Mucosa of rectum (tissue), 2 donors: ENCODE measurements at regions not wholly inside any gene's neighbourhood (a gene's known extent, or its start where the extent isn't known, plus 50 kb on each side); places are given as distances from the start of the nearest gene placed in this dataset.

Source experiments
- H3K27ac ChIP-seq, 2 donors: one replicate each; pipeline ENCODE4 v1.7.0; 2013; ENCODE audit warnings: inconsistent platforms in 2 of 2, low read depth in 2 of 2, low read length in 2 of 2
- H3K27me3 ChIP-seq, 2 donors: one replicate each; pipeline ENCODE4 v1.7.0; 2013; ENCODE audit warnings: low read length in 2 of 2; ENCODE audit not compliant: control insufficient read depth in 2 of 2, insufficient read depth in 2 of 2
- H3K36me3 ChIP-seq, 2 donors: one replicate each; pipeline ENCODE4 v1.7.0; 2013; ENCODE audit warnings: low read length in 2 of 2; ENCODE audit not compliant: control insufficient read depth in 2 of 2, insufficient read depth in 2 of 2
- H3K4me1 ChIP-seq, 2 donors: one replicate each; pipeline ENCODE4 v1.7.0; 2013; ENCODE audit warnings: low read length in 2 of 2, mild to moderate bottlenecking in 1 of 2; ENCODE audit not compliant: control insufficient read depth in 2 of 2, insufficient read depth in 2 of 2
- H3K4me3 ChIP-seq, 2 donors: one replicate each; pipeline ENCODE4 v1.7.0; 2013; ENCODE audit warnings: low read length in 2 of 2
- H3K9ac ChIP-seq, 2 donors: one replicate each; pipeline ENCODE4 v1.7.0; 2013; ENCODE audit warnings: low read length in 2 of 2, low read depth in 1 of 2, mild to moderate bottlenecking in 1 of 2
- H3K9me3 ChIP-seq, 2 donors: one replicate each; pipeline ENCODE4 v1.7.0; 2013; ENCODE audit warnings: low read length in 2 of 2; ENCODE audit not compliant: control insufficient read depth in 2 of 2
- donor health status: healthy.
- donor health status: Normal muscosa, but diverticular disease.

DNA sequence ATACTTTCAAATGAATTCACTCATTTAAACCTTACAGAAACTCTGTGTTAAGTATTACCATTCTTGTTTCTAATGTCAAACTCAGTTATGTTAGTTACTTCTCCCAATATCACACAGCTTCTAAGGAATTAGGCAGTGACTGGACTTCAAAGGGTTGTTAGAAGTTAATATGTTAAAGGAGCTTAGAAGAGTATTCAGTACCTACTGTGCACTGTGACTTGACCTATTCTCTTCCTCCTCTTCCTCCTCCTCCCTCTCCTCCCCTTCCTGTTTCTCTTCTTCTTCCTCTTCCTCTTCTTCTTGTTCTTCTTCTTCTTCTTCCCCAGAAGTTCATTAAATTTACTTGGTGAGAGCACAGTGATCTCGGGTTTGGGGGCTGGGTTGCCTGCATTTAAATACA, 325.6 kb upstream of the SLC35B3 start:
- Histone ChIP-seq H3K9ac (no peak overlapping the region), H3K27me3 (no peaks in the 10 kb centered on the region), H3K4me1 (no peaks in the 10 kb centered on the region), H3K36me3 (no peaks in the 10 kb centered on the region), H3K27ac (no peak overlapping the region), H3K9me3 (no peaks in the 10 kb centered on the region), H3K4me3 (no peak overlapping the region)

DNA sequence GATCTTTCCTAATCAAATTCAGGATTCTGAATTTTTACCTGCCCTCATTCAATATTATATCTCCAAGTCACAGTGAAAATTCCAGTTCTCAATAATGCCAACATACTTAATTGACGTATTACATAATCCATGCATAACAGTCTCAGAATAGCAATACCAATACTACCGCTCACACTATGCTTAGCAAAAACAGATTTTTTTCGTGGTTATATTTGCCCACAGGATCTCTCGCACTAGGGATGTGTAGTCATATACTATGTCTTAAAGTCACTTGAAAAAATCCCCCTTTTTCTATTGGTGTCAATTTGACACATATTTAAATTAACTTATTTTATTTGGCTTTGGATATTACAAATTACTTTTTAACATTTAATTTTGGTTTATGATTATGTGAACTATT, 323.1 kb upstream of the SLC35B3 start:
- H3K27ac ChIP-seq: no peak overlapping the region
- H3K4me3 ChIP-seq: no peak overlapping the region
- no peaks in the 10 kb centered on the region for H3K27me3 ChIP-seq
- no peaks in the 10 kb centered on the region for H3K4me1 ChIP-seq
- no peaks in the 10 kb centered on the region for H3K36me3 ChIP-seq
- no peaks in the 10 kb centered on the region for H3K9me3 ChIP-seq
- no peak overlapping the region for H3K9ac ChIP-seq

- Histone ChIP-seq H3K9me3 (no peaks in the 10 kb centered on the region), H3K27ac (no peak overlapping the region), H3K36me3 (no peaks in the 10 kb centered on the region), H3K9ac (no peak overlapping the region), H3K4me3 (no peak overlapping the region), H3K4me1 (no peaks in the 10 kb centered on the region), H3K27me3 (no peaks in the 10 kb centered on the region)
Observed at GRCh38 chr6:8750627-8751026, 315.3 kb upstream of the SLC35B3 start.

DNA sequence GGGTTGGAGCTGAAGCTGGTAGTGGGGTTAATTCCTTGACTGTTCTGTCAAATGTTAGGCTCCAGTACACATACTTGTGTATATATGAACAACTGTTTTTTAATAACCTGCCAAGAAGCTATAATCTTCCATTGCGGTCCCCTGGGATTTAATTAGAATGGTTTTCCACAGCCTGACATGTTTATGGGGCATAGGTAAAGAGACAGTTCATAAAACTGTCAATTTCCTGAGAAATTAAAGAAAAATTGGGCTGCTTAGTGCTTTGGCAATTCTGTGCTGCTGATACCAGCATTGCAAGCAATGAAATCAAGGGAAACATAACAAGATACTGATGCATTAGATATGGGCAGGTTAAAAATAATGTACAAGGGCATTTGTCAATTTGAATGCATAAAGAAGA, 314.1 kb upstream of the SLC35B3 start:
- Histone ChIP-seq H3K4me1 (no peaks in the 10 kb centered on the region), H3K9me3 (no peaks in the 10 kb centered on the region), H3K4me3 (no peak overlapping the region), H3K9ac (no peak overlapping the region), H3K27me3 (no peaks in the 10 kb centered on the region), H3K27ac (no peak overlapping the region), H3K36me3 (no peaks in the 10 kb centered on the region)

DNA sequence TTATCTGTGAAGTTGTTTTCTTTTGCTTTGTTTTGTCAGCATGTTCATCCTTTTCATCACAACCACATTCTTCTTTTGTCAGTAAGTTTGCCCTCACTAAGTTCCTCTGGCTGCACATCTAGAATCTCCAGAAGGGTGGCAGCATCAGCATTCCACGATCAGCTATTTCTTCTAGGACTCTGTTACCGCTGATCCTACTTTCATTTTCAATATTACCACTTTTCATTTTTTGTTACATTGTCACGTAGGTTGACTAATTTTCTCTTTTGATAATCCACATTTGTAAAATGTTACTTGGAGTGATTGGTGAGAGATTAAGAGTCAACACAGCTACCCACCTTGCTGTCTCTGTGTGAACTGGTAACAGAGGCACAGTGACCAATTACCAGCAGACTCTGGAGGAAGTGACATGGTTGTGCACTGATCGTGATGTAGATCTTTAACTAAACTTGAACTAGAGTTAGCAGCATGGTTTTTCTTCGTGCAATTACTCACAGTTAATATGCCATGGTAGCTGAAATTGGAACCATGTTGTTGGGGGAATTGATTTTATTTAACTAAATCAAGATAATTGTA, 307.9 kb upstream of the SLC35B3 start:
- Histone ChIP-seq H3K9ac (no peak overlapping the region), H3K9me3 (no peaks in the 10 kb centered on the region), H3K4me3 (peak overlapping the region in 1 of 2 donors; percentile 53), H3K27ac (no peak overlapping the region), H3K4me1 (no peaks in the 10 kb centered on the region), H3K36me3 (no peaks in the 10 kb centered on the region), H3K27me3 (no peaks in the 10 kb centered on the region)

- no peak overlapping the region for H3K27ac ChIP-seq
- no peak overlapping the region for H3K9ac ChIP-seq
Observed at GRCh38 chr6:8739454-8739853, 304.1 kb upstream of the SLC35B3 start.

DNA sequence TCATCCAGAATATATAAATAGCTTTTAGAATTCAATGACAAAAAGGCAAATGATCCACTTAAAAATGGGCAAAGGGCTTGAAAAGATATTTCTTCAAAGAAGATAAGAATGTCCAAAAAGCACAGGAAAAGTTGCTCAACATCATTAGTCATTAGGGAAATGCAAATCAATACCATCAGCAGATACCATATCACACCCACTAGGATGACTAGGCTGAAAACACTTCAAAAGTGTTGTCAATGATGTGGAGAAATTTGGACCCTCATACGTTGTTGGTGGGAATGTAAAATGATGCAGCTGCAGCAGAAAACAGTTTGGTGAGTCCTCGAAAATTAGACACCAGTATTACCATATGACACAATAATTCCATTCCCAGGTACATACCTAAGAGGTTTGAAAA, 303.6 kb upstream of the SLC35B3 start:
- Histone ChIP-seq H3K4me3 (no peak overlapping the region), H3K27ac (no peak overlapping the region), H3K4me1 (no peaks in the 10 kb centered on the region), H3K9me3 (no peaks in the 10 kb centered on the region), H3K9ac (no peak overlapping the region), H3K36me3 (no peaks in the 10 kb centered on the region), H3K27me3 (no peaks in the 10 kb centered on the region)

More at GRCh38 chr6:8739454-8739853, 304.1 kb upstream of the SLC35B3 start:
- no peaks in the 10 kb centered on the region for H3K4me1 ChIP-seq
- H3K4me3 ChIP-seq: no peak overlapping the region
- H3K9me3 ChIP-seq: no peaks in the 10 kb centered on the region
- H3K36me3 ChIP-seq: no peaks in the 10 kb centered on the region
- H3K27me3 ChIP-seq: no peaks in the 10 kb centered on the region

DNA sequence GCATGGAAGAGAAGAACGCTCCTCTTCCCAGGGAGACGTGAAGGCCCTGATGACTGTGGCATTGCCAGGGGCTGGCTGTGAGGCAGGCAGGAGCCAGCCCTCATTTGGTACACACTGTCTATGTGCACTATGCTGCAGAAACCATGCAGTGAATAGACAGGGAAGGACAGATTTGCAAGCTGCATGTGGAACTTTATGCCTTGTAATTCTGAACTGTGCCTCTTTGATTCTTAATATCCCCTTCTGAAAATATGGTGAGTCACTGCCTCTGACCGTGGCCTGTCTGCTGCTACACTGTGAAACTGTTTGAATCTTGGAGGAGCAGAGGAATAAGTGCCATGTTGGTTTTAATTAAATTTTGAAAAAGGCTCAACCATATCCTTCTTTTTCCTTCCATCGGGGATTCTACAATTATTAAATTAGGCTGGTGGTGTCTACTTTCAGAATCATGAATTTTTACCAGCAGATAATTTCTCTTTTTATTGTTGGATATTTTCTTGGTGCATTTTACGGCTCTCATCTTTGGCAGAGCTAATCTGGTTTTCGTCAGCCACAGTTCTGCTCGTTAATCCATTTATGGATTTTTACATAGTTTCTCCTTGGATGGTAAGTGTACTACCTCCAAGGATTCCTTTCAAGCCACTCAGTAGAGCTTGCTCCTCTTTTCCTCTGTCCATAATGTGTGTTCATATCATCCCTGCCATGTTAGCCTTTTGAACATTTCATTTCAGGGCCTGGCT, 301.0 kb upstream of the SLC35B3 start:
- H3K4me3 ChIP-seq: no peak overlapping the region
- no peaks in the 10 kb centered on the region for H3K4me1 ChIP-seq
- H3K27me3 ChIP-seq: no peaks in the 10 kb centered on the region
- no peaks in the 10 kb centered on the region for H3K36me3 ChIP-seq
- no peak overlapping the region for H3K9ac ChIP-seq
- no peaks in the 10 kb centered on the region for H3K9me3 ChIP-seq
- H3K27ac ChIP-seq: no peak overlapping the region

DNA sequence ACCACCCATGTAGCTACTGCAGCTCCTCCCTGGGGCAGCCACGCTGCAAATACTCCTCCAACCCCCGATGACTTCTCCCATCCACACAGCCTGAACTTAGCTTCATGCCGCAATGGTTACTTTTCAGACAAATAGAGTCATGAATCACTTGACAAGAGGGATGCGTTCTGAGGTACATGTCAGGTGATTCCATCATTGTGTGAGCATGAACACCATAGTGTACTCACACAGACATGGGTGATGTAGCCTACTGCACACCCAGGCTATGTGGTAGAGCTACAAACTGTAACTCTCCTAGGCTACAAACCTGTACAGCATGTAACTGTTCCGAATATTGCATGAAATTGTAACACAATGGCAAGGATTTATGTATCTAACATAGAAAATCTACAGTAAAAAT, 298.5 kb upstream of the SLC35B3 start:
- Histone ChIP-seq H3K4me3 (no peak overlapping the region), H3K4me1 (no peaks in the 10 kb centered on the region)

GRCh38 chr6:8731874-8732273, 296.5 kb upstream of the SLC35B3 start:
- Histone ChIP-seq H3K36me3 (no peaks in the 10 kb centered on the region), H3K4me3 (no peak overlapping the region), H3K9me3 (no peaks in the 10 kb centered on the region), H3K27ac (no peak overlapping the region), H3K27me3 (no peaks in the 10 kb centered on the region), H3K9ac (no peak overlapping the region), H3K4me1 (no peaks in the 10 kb centered on the region)

More for the DNA sequence above, 298.5 kb upstream of the SLC35B3 start:
- no peak overlapping the region for H3K9ac ChIP-seq
- no peaks in the 10 kb centered on the region for H3K27me3 ChIP-seq
- H3K9me3 ChIP-seq: no peaks in the 10 kb centered on the region
- H3K36me3 ChIP-seq: no peaks in the 10 kb centered on the region
- no peak overlapping the region for H3K27ac ChIP-seq
